GM21723 (cell line): ENCODE measurements at regions not wholly inside any gene's neighbourhood (a gene's known extent, or its start where the extent isn't known, plus 50 kb on each side); places are given as distances from the start of the nearest gene placed in this dataset.

Experiments
- ATAC-seq: cut with Tn5 transposase; IDR thresholded peaks from one replicate; pipeline ENCODE4 v1.9.1; 2021; ENCODE audit warnings: mild to moderate bottlenecking, moderate library complexity; ENCODE audit not compliant: unreplicated experiment

GRCh38 chr6:51505434-51505833 lies 582.0 kb downstream of the PKHD1 start:
- no peak for ATAC-seq

- no peak for ATAC-seq
Measured at GRCh38 chr6:51509597-51509996, 577.8 kb downstream of the PKHD1 start.

GRCh38 chr6:51511081-51511480 lies 576.3 kb downstream of the PKHD1 start:
- no peak for ATAC-seq

- ATAC-seq = no peak
Measured at GRCh38 chr6:51513891-51514747, 573.3 kb downstream of the PKHD1 start.

- no peak for ATAC-seq
Measured at GRCh38 chr6:51514748-51515402, 572.5 kb downstream of the PKHD1 start.

GRCh38 chr6:51526049-51526448 lies 561.4 kb downstream of the PKHD1 start:
- ATAC-seq = no peak

- ATAC-seq = no peak
Measured at GRCh38 chr6:51526922-51527321, 560.5 kb downstream of the PKHD1 start.

GRCh38 chr6:51528556-51528955 lies 558.9 kb downstream of the PKHD1 start:
- no peak for ATAC-seq

- ATAC-seq = no peak
Measured at GRCh38 chr6:51529240-51529639, 558.2 kb downstream of the PKHD1 start.

GRCh38 chr6:51531623-51532022 lies 555.8 kb downstream of the PKHD1 start:
- no peak for ATAC-seq

- ATAC-seq = no peak
Measured at GRCh38 chr6:51533962-51534361, 553.5 kb downstream of the PKHD1 start.

GRCh38 chr6:51535327-51535726 lies 552.1 kb downstream of the PKHD1 start:
- no peak for ATAC-seq

GRCh38 chr6:51536728-51537127 lies 550.7 kb downstream of the PKHD1 start:
- ATAC-seq = no peak

GRCh38 chr6:51541847-51542246 lies 545.6 kb downstream of the PKHD1 start:
- ATAC-seq = no peak

GRCh38 chr6:51542475-51542874 lies 544.9 kb downstream of the PKHD1 start:
- ATAC-seq = no peak

GRCh38 chr6:51550243-51550642 lies 537.2 kb downstream of the PKHD1 start:
- ATAC-seq = no peak

GRCh38 chr6:51552435-51552834 lies 535.0 kb downstream of the PKHD1 start:
- ATAC-seq = no peak

GRCh38 chr6:51553246-51554015 lies 534.0 kb downstream of the PKHD1 start:
- no peak for ATAC-seq

- no peak for ATAC-seq
Measured at GRCh38 chr6:51554029-51554428, 533.4 kb downstream of the PKHD1 start.

GRCh38 chr6:51559059-51559458 lies 528.4 kb downstream of the PKHD1 start:
- no peak for ATAC-seq

GRCh38 chr6:51562198-51562597 lies 525.2 kb downstream of the PKHD1 start:
- peak; percentile 91 for ATAC-seq
